Neural progenitor cell (in vitro differentiated cells): ENCODE measurements at regions not wholly inside any gene's neighbourhood (a gene's known extent, or its start where the extent isn't known, plus 50 kb on each side); places are given as distances from the start of the nearest gene placed in this dataset.

Source experiments
- DNase-seq: peaks from one replicate; pipeline ENCODE4 v3.0.0-alpha.2; 2016; ENCODE audit warnings: low spot score
- H2AFZ ChIP-seq: fragments of 200-600 bp; sonication (generic); replicated peaks from 2 replicates; pipeline ENCODE4 v1.6.1; 2016; ENCODE audit warnings: antibody characterized with exemption
- H3F3A ChIP-seq: fragments of 200-600 bp; sonication (generic); 2 replicates; pipeline ENCODE4 v1.6.1; 2016; ENCODE audit warnings: antibody characterized with exemption, low read depth
- H3K27ac ChIP-seq: fragments of 200-600 bp; sonication (generic); 2 replicates; pipeline ENCODE4 v1.5.1; 2016; ENCODE audit warnings: mild to moderate bottlenecking
- H3K27me3 ChIP-seq: fragments of 200-600 bp; sonication (generic); 2 replicates; pipeline ENCODE4 v1.6.1; 2016; ENCODE audit warnings: mild to moderate bottlenecking, moderate library complexity
- H3K36me3 ChIP-seq: fragments of 200-600 bp; sonication (generic); 2 replicates; pipeline ENCODE4 v1.5.1; 2016
- H3K4me1 ChIP-seq: fragments of 200-600 bp; sonication (generic); 2 replicates; pipeline ENCODE4 v1.6.1; 2016; ENCODE audit warnings: mixed run types
- H3K4me2 ChIP-seq: fragments of 200-600 bp; sonication (generic); 2 replicates; pipeline ENCODE4 v1.6.1; 2016
- H3K4me3 ChIP-seq: fragments of 200-600 bp; sonication (generic); 2 replicates; pipeline ENCODE4 v1.5.1; 2016
- H3K79me2 ChIP-seq: fragments of 200-600 bp; sonication (generic); 2 replicates; pipeline ENCODE4 v1.6.1; 2016; ENCODE audit warnings: low read depth
- H3K9ac ChIP-seq: fragments of 200-600 bp; sonication (generic); 2 replicates; pipeline ENCODE4 v1.6.1; 2016
- H3K9me3 ChIP-seq: fragments of 200-600 bp; sonication (generic); 2 replicates; pipeline ENCODE4 v1.5.1; 2016; ENCODE audit warnings: low read depth
- H4K20me1 ChIP-seq: fragments of 200-600 bp; sonication (generic); 2 replicates; pipeline ENCODE4 v1.6.1; 2016; ENCODE audit warnings: low read depth
- H3K27ac Mint-ChIP-seq: 3 replicates; pipeline ENCODE4 v1.8.0; 2021; ENCODE audit warnings: mixed read lengths
- H3K27me3 Mint-ChIP-seq: 2 replicates; pipeline ENCODE4 v1.8.0; 2022; ENCODE audit warnings: low read depth, mild to moderate bottlenecking, inconsistent platforms, moderate library complexity, mixed read lengths; ENCODE audit not compliant: insufficient read depth
- H3K36me3 Mint-ChIP-seq: 3 replicates; pipeline ENCODE4 v1.8.0; 2021; ENCODE audit warnings: mixed read lengths
- H3K4me1 Mint-ChIP-seq: 3 replicates; pipeline ENCODE4 v1.8.0; 2021; ENCODE audit warnings: mixed read lengths
- H3K4me3 Mint-ChIP-seq: 3 replicates; pipeline ENCODE4 v1.8.0; 2021; ENCODE audit warnings: mild to moderate bottlenecking, moderate library complexity, mixed read lengths
- H3K9me3 Mint-ChIP-seq: 3 replicates; pipeline ENCODE4 v1.8.0; 2020; ENCODE audit warnings: mixed read lengths
- CTCF ChIP-seq: fragments of 200-600 bp; sonication (generic); IDR thresholded peaks from 2 replicates; pipeline ENCODE4 v1.5.1; 2017; ENCODE audit warnings: antibody characterized with exemption, mild to moderate bottlenecking
- EZH2 ChIP-seq: fragments of 200-600 bp; sonication (generic); IDR thresholded peaks from 2 replicates; pipeline ENCODE4 v1.6.1; 2017; ENCODE audit warnings: antibody characterized with exemption, mild to moderate bottlenecking, moderate library complexity
- EZH2phosphoT487 ChIP-seq: fragments of 200-600 bp; sonication (generic); IDR thresholded peaks from 2 replicates; pipeline ENCODE4 v1.6.1; 2017; ENCODE audit warnings: antibody characterized with exemption

- H3K27ac ChIP-seq, result no peak overlapping the region
- no peak overlapping the region for H3K4me3 ChIP-seq
- no peaks in the 10 kb centered on the region for H3K4me1 ChIP-seq
- Mint-ChIP-seq H3K4me1 (peaks cover 2% of the 10 kb centered on the region), H3K27me3 (peaks cover 2% of the 10 kb centered on the region), H3K4me3 (no peak overlapping the region), H3K36me3 (no peaks in the 10 kb centered on the region), H3K9me3 (no peaks in the 10 kb centered on the region), H3K27ac (no peak overlapping the region)
- H3K79me2 ChIP-seq, result no peaks in the 10 kb centered on the region
- H3K9me3 ChIP-seq, result no peaks in the 10 kb centered on the region
- no peaks in the 10 kb centered on the region for H4K20me1 ChIP-seq
- no peaks in the 10 kb centered on the region for H3K27me3 ChIP-seq
- DNase-seq, result no peak
- no peak overlapping the region for H3K9ac ChIP-seq
- TF ChIP-seq CTCF, result no peak
- TF ChIP-seq EZH2phosphoT487, result no peak
- TF ChIP-seq EZH2, result no peak
- H2AFZ ChIP-seq, result no peak overlapping the region
- H3F3A ChIP-seq, result no peaks in the 10 kb centered on the region
- no peaks in the 10 kb centered on the region for H3K36me3 ChIP-seq
- no peak overlapping the region for H3K4me2 ChIP-seq
These were observed 799.6 kb upstream of the CHAC2 start for GRCh38 chr2:52968043-52968442.

GRCh38 chr2:52964916-52965530 is 802.6 kb upstream of the CHAC2 start:
- Histone ChIP-seq H3K27me3 (no peaks in the 10 kb centered on the region), H3K36me3 (no peaks in the 10 kb centered on the region), H3K79me2 (no peaks in the 10 kb centered on the region), H3K4me1 (no peaks in the 10 kb centered on the region), H2AFZ (no peak overlapping the region), H3K9ac (no peak overlapping the region), H3K9me3 (no peaks in the 10 kb centered on the region), H3K4me3 (no peak overlapping the region), H4K20me1 (no peaks in the 10 kb centered on the region), H3F3A (no peaks in the 10 kb centered on the region), H3K4me2 (no peak overlapping the region), H3K27ac (no peak overlapping the region)
- no peaks in the 10 kb centered on the region for H3K9me3 Mint-ChIP-seq
- no peaks in the 10 kb centered on the region for H3K36me3 Mint-ChIP-seq
- H3K27ac Mint-ChIP-seq, result no peak overlapping the region
- H3K27me3 Mint-ChIP-seq, result peaks cover 2% of the 10 kb centered on the region
- H3K4me1 Mint-ChIP-seq, result peaks cover 2% of the 10 kb centered on the region
- H3K4me3 Mint-ChIP-seq, result no peak overlapping the region
- no peak for TF ChIP-seq CTCF
- TF ChIP-seq EZH2phosphoT487, result no peak
- no peak for TF ChIP-seq EZH2
- DNase-seq, result no peak

GRCh38 chr2:52961403-52961802 is 806.2 kb upstream of the CHAC2 start:
- no peak overlapping the region for H3K4me2 ChIP-seq
- no peaks in the 10 kb centered on the region for H3K79me2 ChIP-seq
- no peaks in the 10 kb centered on the region for H3K9me3 ChIP-seq
- no peak overlapping the region for H3K27ac Mint-ChIP-seq
- H3K9ac ChIP-seq, result no peak overlapping the region
- no peaks in the 10 kb centered on the region for H3K4me1 ChIP-seq
- H3K4me3 ChIP-seq, result no peak overlapping the region
- H3K27me3 ChIP-seq, result no peaks in the 10 kb centered on the region
- H3K9me3 Mint-ChIP-seq, result peaks cover 3% of the 10 kb centered on the region
- H3K4me3 Mint-ChIP-seq, result no peak overlapping the region
- H3K36me3 Mint-ChIP-seq, result no peaks in the 10 kb centered on the region
- H3K27me3 Mint-ChIP-seq, result no peaks in the 10 kb centered on the region
- DNase-seq, result no peak
- no peaks in the 10 kb centered on the region for H3F3A ChIP-seq
- H3K27ac ChIP-seq, result no peak overlapping the region
- no peaks in the 10 kb centered on the region for H4K20me1 ChIP-seq
- H3K4me1 Mint-ChIP-seq, result peaks cover 17% of the 10 kb centered on the region
- TF ChIP-seq CTCF (no peak), EZH2phosphoT487 (no peak), EZH2 (no peak)
- H3K36me3 ChIP-seq, result no peaks in the 10 kb centered on the region
- H2AFZ ChIP-seq, result no peak overlapping the region
